GM12891 (cell line): ENCODE measurements at regions not wholly inside any gene's neighbourhood (a gene's known extent, or its start where the extent isn't known, plus 50 kb on each side); places are given as distances from the start of the nearest gene placed in this dataset.

ENCODE experiments used
- POLR2A ChIP-seq: IDR thresholded peaks from 2 replicates; pipeline ENCODE4 v1.6.1; 2011; ENCODE audit warnings: low read depth, low read length, control low read depth
- POLR2AphosphoS5 ChIP-seq: IDR thresholded peaks from 2 replicates; pipeline ENCODE4 v1.6.1; 2011; ENCODE audit warnings: low read depth, low read length, control low read depth
- SPI1 ChIP-seq: IDR thresholded peaks from 2 replicates; pipeline ENCODE4 v1.6.1; 2011; ENCODE audit warnings: low read depth, low read length, control low read depth
- TAF1 ChIP-seq: IDR thresholded peaks from 2 replicates; pipeline ENCODE4 v1.6.1; 2011; ENCODE audit warnings: low read depth, low read length, control low read depth

DNA sequence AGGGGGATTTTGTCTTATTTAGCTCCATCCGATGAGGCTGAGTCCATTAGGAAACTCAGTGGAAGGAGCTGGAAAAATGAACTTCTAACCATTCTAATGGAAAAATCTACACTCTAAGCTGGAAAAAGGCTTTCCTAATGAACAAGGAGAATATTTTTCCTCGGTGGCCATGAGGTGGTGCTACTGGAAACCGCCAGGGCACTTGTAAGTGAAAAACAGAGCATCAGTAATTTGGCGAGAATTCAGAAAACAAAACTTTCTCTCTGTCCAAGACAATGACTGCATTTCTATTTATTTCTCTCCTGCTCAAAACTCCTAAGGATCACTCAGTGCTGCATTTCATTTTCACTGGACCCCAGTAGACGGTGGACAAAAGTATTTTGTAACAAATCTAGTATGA is 237.6 kb downstream of the TENT4A start:
- TF ChIP-seq SPI1 (no peak), POLR2A (no peak), POLR2AphosphoS5 (no peak), TAF1 (no peak)
